HEK293T (cell line): ENCODE measurements at regions not wholly inside any gene's neighbourhood (a gene's known extent, or its start where the extent isn't known, plus 50 kb on each side); places are given as distances from the start of the nearest gene placed in this dataset.

Source experiments
- CTCF ChIA-PET: fragments of 350-600 bp; formaldehyde crosslinking; extraction: SDS; loops from one replicate; lab custom pipeline; 2021; ENCODE audit warnings: antibody characterized with exemption, inconsistent platforms; lab: Yijun Ruan, JAX
- POLR2A ChIA-PET: fragments of 350-600 bp; formaldehyde crosslinking; extraction: SDS; loops from one replicate; lab custom pipeline; 2020; ENCODE audit warnings: antibody characterized with exemption, inconsistent platforms; lab: Yijun Ruan, JAX
- DNase-seq: peaks from one replicate; pipeline ENCODE4 v3.0.0; 2012; ENCODE audit warnings: mixed read lengths; ENCODE audit errors: extremely low spot score
- ELF4 ChIP-seq: fragments of 450-650 bp; IDR thresholded peaks from 2 replicates; pipeline ENCODE4 v1.6.1; 2017; ENCODE audit warnings: antibody characterized with exemption
- LEF1 ChIP-seq: fragments of 450-650 bp; IDR thresholded peaks from 2 replicates; pipeline ENCODE4 v1.6.1; 2017; ENCODE audit warnings: mild to moderate bottlenecking, borderline replicate concordance
- TARDBP ChIP-seq: fragments of 450-650 bp; IDR thresholded peaks from 2 replicates; pipeline ENCODE4 v1.6.1; 2016
- ZNF384 ChIP-seq: fragments of 450-650 bp; IDR thresholded peaks from 2 replicates; pipeline ENCODE4 v1.6.1; 2016

DNA sequence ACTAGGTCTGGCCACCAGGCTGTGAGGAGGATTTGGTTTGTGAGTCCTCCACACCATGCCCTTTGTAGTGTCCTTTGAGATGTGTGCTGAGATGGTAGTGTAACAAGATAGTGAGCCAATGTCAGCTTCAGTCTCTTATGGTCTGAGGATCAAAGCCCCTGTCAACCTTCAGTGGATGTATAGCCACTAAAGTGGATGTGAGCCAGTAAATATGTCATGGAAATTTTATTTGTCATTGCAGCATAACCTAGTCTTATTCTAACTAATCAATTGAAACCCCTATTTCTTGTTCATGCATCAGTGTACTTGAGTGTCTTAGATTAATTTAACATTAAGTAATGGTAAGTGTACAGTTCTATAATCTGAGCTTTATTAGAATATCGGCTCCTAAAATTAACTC, 51.0 kb upstream of the WAC start:
- CTCF ChIA-PET, result no interaction called here
- POLR2A ChIA-PET, result no interaction called here
- TF ChIP-seq LEF1 (no peak), ELF4 (no peak), TARDBP (no peak), ZNF384 (no peak)
- DNase-seq, result no peak
